Heart left ventricle (tissue), 16 donors: ENCODE measurements at regions not wholly inside any gene's neighbourhood (a gene's known extent, or its start where the extent isn't known, plus 50 kb on each side); places are given as distances from the start of the nearest gene placed in this dataset.

ENCODE experiments used
- ATAC-seq, 4 donors: fragments of 200-7000 bp; cut with Tn5 transposase; one replicate each; pipeline ENCODE4 v1.9.1; 2020 to 2022; ENCODE audit warnings: moderate library complexity in 4 of 4, mild to moderate bottlenecking in 3 of 4, moderate number of reproducible peaks in 1 of 4
- DNase-seq, 5 donors: peaks; one replicate each; pipeline ENCODE4 v3.0.0-alpha.2; 2020
- H3K27ac ChIP-seq, 12 donors: fragments of 200-600 bp; sonication (generic) in 4 of 12; one replicate each; pipeline versions ENCODE4 v1.5.0 to v1.8.0; 2016 to 2022; ENCODE audit warnings: mild to moderate bottlenecking in 2 of 12
- H3K27me3 ChIP-seq, 9 donors: fragments of 200-600 bp; sonication (generic) in 2 of 9; one replicate each; pipeline versions ENCODE4 v1.5.1 to v1.8.0; 2016 to 2022; ENCODE audit warnings: mild to moderate bottlenecking in 3 of 9
- H3K36me3 ChIP-seq, 9 donors: fragments of 200-600 bp; sonication (generic) in 2 of 9; one replicate each; pipeline versions ENCODE4 v1.5.0 to v1.8.0; 2018 to 2022; ENCODE audit warnings: mild to moderate bottlenecking in 2 of 9
- H3K4me1 ChIP-seq, 12 donors: fragments of 200-600 bp; sonication (generic) in 4 of 12; one replicate each; pipeline versions ENCODE4 v1.5.0 to v1.8.0; 2016 to 2022; ENCODE audit warnings: mild to moderate bottlenecking in 3 of 12
- H3K4me3 ChIP-seq, 12 donors: fragments of 200-600 bp; sonication (generic) in 4 of 12; one replicate each; pipeline versions ENCODE4 v1.5.0 to v1.8.0; 2017 to 2022; ENCODE audit warnings: mild to moderate bottlenecking in 9 of 12, moderate library complexity in 4 of 12
- H3K9me3 ChIP-seq, 12 donors: fragments of 200-600 bp; sonication (generic) in 4 of 12; one replicate each; pipeline versions ENCODE4 v1.5.0 to v1.8.0; 2016 to 2022; ENCODE audit warnings: mild to moderate bottlenecking in 1 of 12
- CTCF ChIP-seq, 12 donors: fragments of 200-600 bp; sonication (generic) in 4 of 12; IDR thresholded peaks; one replicate each; pipeline versions ENCODE4 v1.5.0 to v1.8.0; 2018 to 2022; ENCODE audit warnings: antibody characterized with exemption in 12 of 12, mild to moderate bottlenecking in 5 of 12
- POLR2A ChIP-seq, 2 donors: fragments of 450-650 bp; IDR thresholded peaks; one replicate each; pipeline ENCODE4 v1.6.1; 2017; ENCODE audit warnings: antibody characterized with exemption in 2 of 2, mild to moderate bottlenecking in 2 of 2, moderate library complexity in 2 of 2
- WGBS, 4 donors: extraction: QIAGEN DNeasy Blood & Tissue Kit in 2 of 4; methylation state at CpG; one replicate each; pipeline versions ENCODE4 v1.1.5 to v1.1.7; 2013 to 2018; 5-methylcytosine and 5-hydroxymethylcytosine counted together
- intact Hi-C, 10 donors: fragments of 100-400 bp; cut with DNase I; formaldehyde crosslinking; loops; one replicate each; pipeline versions ENCODE4 v1.11.1 to v1.14.2; 2022
- donor health status: ischemic (EF 13 %, LVEDD 7.1; RV severe dilation, severe dysfunction).
- donor health status: healthy with polysubstance abuse.
- donor health status: DM: no; HTN: yes; CAD: no.
- donor health status: DM: no; HTN: no; CAD: no.
- donor health status: ischemic (EF 25% LVEDD 6.9; RV normal size, moderate dysfunction).
- donor health status: ischemic (EF 25% LVEDD 5.7; RV mildly dilated, moderate dysfunction).
- donor health status: healthy.
- donor health status: DM: yes; HTN: yes; CAD: no.
- donor health status: ischemic (EF 35%, LVEDD 5.7; RV mildly dilated, moderate dysfunction).
- donor health status: nonischemic (EF 11% LVEDD 7.7; RV severe dilation, severe dysfunction).
- donor health status: DM: yes; HTN: yes; CAD: no.
- donor health status: PGD.
- donor health status: ischemic (EF 29% LVEDD 5.4; RV normal size, mild dysfunction).
- donor health status: nonischemic (EF 23%, LVEDD 6.1; RV moderate dilation, normal function).

- H3K4me3 ChIP-seq, result no peak overlapping the region
- H3K36me3 ChIP-seq, result no peaks in the 10 kb centered on the region
- TF ChIP-seq CTCF (IDR thresholded peaks at IDR 0.05) (no peak), POLR2A (IDR thresholded peaks at IDR 0.05) (no peak)
- ATAC-seq (no peak), DNase-seq (no peak)
- H3K9me3 ChIP-seq, result no peaks in the 10 kb centered on the region
- no peak overlapping the region for H3K27ac ChIP-seq
- intact Hi-C loops, result no loop called here
- no peaks in the 10 kb centered on the region for H3K4me1 ChIP-seq
- H3K27me3 ChIP-seq, result no peaks in the 10 kb centered on the region
Observed at GRCh38 chr5:98529321-98529720, 244.1 kb upstream of the RGMB start.

GRCh38 chr5:98530224-98530623 is 243.2 kb upstream of the RGMB start:
- 62 to 80% (median 76%) methylated on average over 2 of the region's 2 CpGs for WGBS, 4 donors
- ATAC-seq (no peak), DNase-seq (no peak)
- Histone ChIP-seq H3K4me3 (no peak overlapping the region), H3K9me3 (no peaks in the 10 kb centered on the region), H3K27ac (no peak overlapping the region), H3K36me3 (no peaks in the 10 kb centered on the region), H3K4me1 (no peaks in the 10 kb centered on the region), H3K27me3 (no peaks in the 10 kb centered on the region)
- intact Hi-C loops, result no loop called here
- no peak for TF ChIP-seq POLR2A (IDR thresholded peaks at IDR 0.05)
- TF ChIP-seq CTCF (IDR thresholded peaks at IDR 0.05), result no peak

GRCh38 chr5:98535901-98536300 is 237.6 kb upstream of the RGMB start:
- ATAC-seq, result no peak
- DNase-seq, result no peak
- no peaks in the 10 kb centered on the region for H3K36me3 ChIP-seq
- H3K27ac ChIP-seq, result no peak overlapping the region
- WGBS, 4 donors, result 62 to 69% (median 65%) methylated on average over 4 of the region's 4 CpGs
- no peak overlapping the region for H3K4me3 ChIP-seq
- no peak for TF ChIP-seq CTCF (IDR thresholded peaks at IDR 0.05)
- no peak for TF ChIP-seq POLR2A (IDR thresholded peaks at IDR 0.05)
- H3K27me3 ChIP-seq, result no peaks in the 10 kb centered on the region
- H3K9me3 ChIP-seq, result peaks cover 0 to 12% (median 3%) of the 10 kb centered on the region in 12 donors
- no peaks in the 10 kb centered on the region for H3K4me1 ChIP-seq
- intact Hi-C loops, result no loop called here

- 0 to 90% (median 59%) methylated on average over 1 of the region's 1 CpG for WGBS, 4 donors
- ATAC-seq, result no peak
- TF ChIP-seq POLR2A (IDR thresholded peaks at IDR 0.05) (no peak), CTCF (IDR thresholded peaks at IDR 0.05) (no peak)
- Histone ChIP-seq H3K27me3 (no peaks in the 10 kb centered on the region), H3K4me1 (no peaks in the 10 kb centered on the region), H3K9me3 (peaks cover 0 to 34% (median 19%) of the 10 kb centered on the region in 12 donors), H3K4me3 (no peak overlapping the region), H3K27ac (no peak overlapping the region), H3K36me3 (no peaks in the 10 kb centered on the region)
- intact Hi-C loops, result no loop called here
- no peak for DNase-seq
Observed at GRCh38 chr5:98540056-98540455, 233.4 kb upstream of the RGMB start.
